ENCODE measurements at regions not wholly inside any gene's neighbourhood (a gene's known extent, or its start where the extent isn't known, plus 50 kb on each side); places are given as distances from the start of the nearest gene placed in this dataset.

DNA sequence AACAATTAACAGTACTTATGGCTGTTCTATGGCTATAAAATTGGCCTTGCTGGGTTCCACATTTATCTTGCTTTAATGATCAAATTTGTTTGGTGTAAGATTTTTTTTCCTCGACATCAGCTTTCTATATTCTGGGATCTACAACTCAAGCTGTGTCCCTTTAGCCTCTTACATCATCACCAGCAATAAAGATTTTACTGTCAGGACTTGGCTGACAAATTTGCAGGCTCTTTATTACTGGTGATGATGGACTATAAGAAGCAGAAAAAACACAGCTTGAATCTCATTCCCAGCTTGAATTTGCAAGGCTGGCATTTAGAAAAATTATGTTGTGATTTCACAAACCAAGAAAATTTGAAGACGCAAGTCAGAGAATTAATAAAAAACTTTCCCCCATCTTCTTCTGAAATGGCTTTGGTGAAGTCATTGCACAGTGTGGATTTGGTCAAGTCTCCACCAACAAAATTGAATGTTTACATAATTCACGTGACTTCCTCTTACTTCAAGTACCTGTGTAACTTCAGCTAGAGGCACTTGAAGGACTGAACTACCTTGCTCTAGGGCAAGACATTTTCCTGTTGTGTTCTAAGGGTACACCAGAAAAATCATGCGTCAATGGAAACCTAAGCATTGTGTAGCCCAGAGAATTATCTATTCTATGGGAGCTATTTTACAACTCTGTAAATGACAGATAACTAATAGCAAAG, 175.0 kb downstream of the CBLN4 start:
- no peak overlapping the region for H3K4me3 ChIP-seq

DNA sequence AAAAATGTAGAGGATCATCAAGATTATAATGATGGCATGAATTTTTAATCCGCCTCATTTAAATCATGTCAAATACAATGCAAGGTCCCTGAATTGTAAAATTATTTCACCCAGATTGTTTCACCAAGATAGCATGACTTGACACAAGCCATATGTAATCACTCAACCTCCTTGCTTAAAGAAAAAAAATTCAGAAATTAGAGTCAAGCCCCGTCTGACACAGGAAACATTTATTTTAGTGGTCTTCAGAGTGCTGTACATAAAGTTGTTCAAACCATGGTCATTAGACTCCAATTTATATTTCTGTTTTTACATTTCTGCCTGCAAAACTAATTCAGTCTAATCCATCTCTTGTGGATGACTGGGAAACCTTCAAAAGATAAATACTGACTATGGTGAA, 200.2 kb downstream of the CBLN4 start:
- Histone ChIP-seq H3K9me3 (no peaks in the 10 kb centered on the region), H3K4me1 (ENCODE audit: control insufficient read depth in 1 of 2, low read depth in 2 of 2) (no peaks in the 10 kb centered on the region), H3K27ac (no peak overlapping the region), H3K4me3 (no peak overlapping the region), H3K27me3 (replicated peaks; ENCODE audit: insufficient read depth) (no peaks in the 10 kb centered on the region), H3K36me3 (no peaks in the 10 kb centered on the region)
- DNase-seq (ENCODE audit: low spot score) = no peak
- ATAC-seq (ENCODE audit: insufficient number of reproducible peaks, low FRiP score, low read depth) = no peak
- TF ChIP-seq, protein P1, sequence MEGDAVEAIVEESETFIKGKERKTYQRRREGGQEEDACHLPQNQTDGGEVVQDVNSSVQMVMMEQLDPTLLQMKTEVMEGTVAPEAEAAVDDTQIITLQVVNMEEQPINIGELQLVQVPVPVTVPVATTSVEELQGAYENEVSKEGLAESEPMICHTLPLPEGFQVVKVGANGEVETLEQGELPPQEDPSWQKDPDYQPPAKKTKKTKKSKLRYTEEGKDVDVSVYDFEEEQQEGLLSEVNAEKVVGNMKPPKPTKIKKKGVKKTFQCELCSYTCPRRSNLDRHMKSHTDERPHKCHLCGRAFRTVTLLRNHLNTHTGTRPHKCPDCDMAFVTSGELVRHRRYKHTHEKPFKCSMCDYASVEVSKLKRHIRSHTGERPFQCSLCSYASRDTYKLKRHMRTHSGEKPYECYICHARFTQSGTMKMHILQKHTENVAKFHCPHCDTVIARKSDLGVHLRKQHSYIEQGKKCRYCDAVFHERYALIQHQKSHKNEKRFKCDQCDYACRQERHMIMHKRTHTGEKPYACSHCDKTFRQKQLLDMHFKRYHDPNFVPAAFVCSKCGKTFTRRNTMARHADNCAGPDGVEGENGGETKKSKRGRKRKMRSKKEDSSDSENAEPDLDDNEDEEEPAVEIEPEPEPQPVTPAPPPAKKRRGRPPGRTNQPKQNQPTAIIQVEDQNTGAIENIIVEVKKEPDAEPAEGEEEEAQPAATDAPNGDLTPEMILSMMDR (IDR thresholded peaks at IDR 0.05) = no peak

More for the DNA sequence above, 175.0 kb downstream of the CBLN4 start:
- Histone ChIP-seq H3K36me3 (no peaks in the 10 kb centered on the region), H3K9me3 (no peaks in the 10 kb centered on the region), H3K4me1 (ENCODE audit: control insufficient read depth in 1 of 2, low read depth in 2 of 2) (no peaks in the 10 kb centered on the region), H3K27ac (no peak overlapping the region), H3K27me3 (replicated peaks; ENCODE audit: insufficient read depth) (no peaks in the 10 kb centered on the region)
- TF ChIP-seq, protein P1 (IDR thresholded peaks at IDR 0.05) = no peak
- no peak for DNase-seq (ENCODE audit: low spot score)
- no peak for ATAC-seq (ENCODE audit: insufficient number of reproducible peaks, low FRiP score, low read depth)

DNA sequence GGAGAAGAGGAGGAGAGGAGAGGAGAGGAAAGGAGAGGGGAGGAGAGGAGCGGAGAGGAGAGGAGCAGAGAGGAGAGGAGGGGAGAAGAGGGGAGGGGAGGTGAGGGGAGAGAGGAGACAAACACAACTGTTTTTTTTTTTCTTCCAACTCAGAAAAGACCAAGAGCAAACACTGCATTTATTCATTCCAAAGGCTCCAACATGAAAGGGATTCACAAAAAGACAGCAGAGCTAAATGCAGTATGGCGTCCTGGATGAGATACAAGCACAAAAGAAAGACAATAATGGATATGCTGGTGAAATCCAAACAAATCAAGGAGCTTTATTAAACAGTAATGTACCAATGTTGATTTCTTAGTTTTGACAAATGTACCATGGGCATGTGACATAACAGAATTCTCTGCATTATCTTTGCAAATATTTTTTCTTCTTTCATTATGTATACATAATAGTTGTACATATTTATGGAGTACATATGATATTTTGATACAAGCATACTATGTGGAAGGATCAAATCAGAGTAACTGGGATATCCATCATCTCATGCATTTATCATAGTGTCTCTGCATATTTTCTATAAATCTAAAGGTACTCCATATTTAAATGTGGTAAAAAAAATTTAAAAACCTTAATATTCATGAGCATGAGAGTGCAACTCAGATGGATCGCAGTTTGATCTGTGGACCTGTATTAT, 204.6 kb downstream of the CBLN4 start:
- TF ChIP-seq, protein P1 (IDR thresholded peaks at IDR 0.05) = no peak
- Histone ChIP-seq H3K27me3 (replicated peaks; ENCODE audit: insufficient read depth) (no peaks in the 10 kb centered on the region), H3K9me3 (no peaks in the 10 kb centered on the region), H3K4me3 (no peak overlapping the region), H3K27ac (no peak overlapping the region), H3K4me1 (ENCODE audit: control insufficient read depth in 1 of 2, low read depth in 2 of 2) (no peaks in the 10 kb centered on the region), H3K36me3 (no peaks in the 10 kb centered on the region)
- ATAC-seq (ENCODE audit: insufficient number of reproducible peaks, low FRiP score, low read depth) = no peak
- DNase-seq (ENCODE audit: low spot score) = no peak

DNA sequence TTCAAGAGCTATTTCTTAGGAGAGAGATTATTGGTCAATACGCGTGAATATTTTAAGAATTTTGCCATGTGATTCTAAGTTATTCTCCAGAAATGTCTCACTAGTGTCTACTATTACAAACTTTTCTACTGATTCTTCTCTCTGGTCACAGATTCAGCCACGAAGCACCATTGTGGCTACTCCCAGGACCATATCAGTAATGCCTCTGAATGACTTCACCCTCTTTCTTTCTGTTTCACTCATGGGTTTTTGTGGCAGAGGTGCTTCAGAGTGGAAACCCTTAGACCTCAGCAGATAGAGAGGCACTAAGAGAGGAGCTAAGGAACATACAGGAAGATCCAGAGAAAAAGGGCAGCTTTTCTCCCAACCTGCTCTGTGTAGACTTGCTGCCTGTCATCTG, 211.3 kb downstream of the CBLN4 start:
- no peaks in the 10 kb centered on the region for H3K27me3 ChIP-seq (replicated peaks; ENCODE audit: insufficient read depth)
- H3K4me3 ChIP-seq = no peak overlapping the region
- H3K27ac ChIP-seq = no peak overlapping the region
- TF ChIP-seq, protein P1 (IDR thresholded peaks at IDR 0.05) = no peak
- H3K4me1 ChIP-seq (ENCODE audit: control insufficient read depth in 1 of 2, low read depth in 2 of 2) = no peaks in the 10 kb centered on the region
- DNase-seq (ENCODE audit: low spot score) (no peak), ATAC-seq (ENCODE audit: insufficient number of reproducible peaks, low FRiP score, low read depth) (no peak)
- H3K36me3 ChIP-seq = no peaks in the 10 kb centered on the region
- H3K9me3 ChIP-seq = no peaks in the 10 kb centered on the region

DNA sequence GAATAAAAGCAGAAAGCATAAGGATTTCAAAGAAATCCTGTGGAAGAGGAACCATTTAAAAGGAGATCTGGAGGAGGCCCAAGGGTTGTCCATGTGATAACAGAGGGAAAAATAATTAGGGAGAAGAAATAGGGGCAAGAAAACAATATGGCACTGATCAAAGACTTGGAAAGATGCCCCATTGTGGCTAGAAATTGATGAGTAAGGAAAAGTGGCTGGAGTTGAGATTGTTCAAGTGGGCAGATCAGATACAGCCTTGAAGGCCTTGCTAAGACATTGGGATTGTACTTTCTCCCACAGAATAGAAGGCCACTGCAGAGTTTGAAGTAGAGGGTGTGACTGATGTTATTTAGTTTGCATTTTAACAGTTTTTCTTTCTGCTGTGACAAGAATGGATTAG, 213.3 kb downstream of the CBLN4 start:
- H3K27ac ChIP-seq = no peak overlapping the region
- ATAC-seq (ENCODE audit: insufficient number of reproducible peaks, low FRiP score, low read depth) (no peak), DNase-seq (ENCODE audit: low spot score) (no peak)
- no peaks in the 10 kb centered on the region for H3K36me3 ChIP-seq
- no peaks in the 10 kb centered on the region for H3K27me3 ChIP-seq (replicated peaks; ENCODE audit: insufficient read depth)
- TF ChIP-seq, protein P1 (IDR thresholded peaks at IDR 0.05) = no peak
- no peak overlapping the region for H3K4me3 ChIP-seq
- no peaks in the 10 kb centered on the region for H3K4me1 ChIP-seq (ENCODE audit: control insufficient read depth in 1 of 2, low read depth in 2 of 2)
- no peaks in the 10 kb centered on the region for H3K9me3 ChIP-seq
